ENCODE measurements at regions not wholly inside any gene's neighbourhood (a gene's known extent, or its start where the extent isn't known, plus 50 kb on each side); places are given as distances from the start of the nearest gene placed in this dataset.

- no peak overlapping the region for H3K4me3 ChIP-seq (ENCODE audit: low read depth, low read length)
- H3K27me3 ChIP-seq (ENCODE audit: control insufficient read depth, insufficient read depth, low read length): no peaks in the 10 kb centered on the region
- DNase-seq (ENCODE audit: low read depth): no peak
- H3K36me3 ChIP-seq (ENCODE audit: control insufficient read depth, insufficient read depth, low read length): no peaks in the 10 kb centered on the region
- TF ChIP-seq CTCF (IDR thresholded peaks at IDR 0.05; ENCODE audit: insufficient read depth, low read length, poor library complexity, severe bottlenecking): no peak
Measured at GRCh38 chr15:61759639-61760038, 300.6 kb downstream of the VPS13C start.

DNA sequence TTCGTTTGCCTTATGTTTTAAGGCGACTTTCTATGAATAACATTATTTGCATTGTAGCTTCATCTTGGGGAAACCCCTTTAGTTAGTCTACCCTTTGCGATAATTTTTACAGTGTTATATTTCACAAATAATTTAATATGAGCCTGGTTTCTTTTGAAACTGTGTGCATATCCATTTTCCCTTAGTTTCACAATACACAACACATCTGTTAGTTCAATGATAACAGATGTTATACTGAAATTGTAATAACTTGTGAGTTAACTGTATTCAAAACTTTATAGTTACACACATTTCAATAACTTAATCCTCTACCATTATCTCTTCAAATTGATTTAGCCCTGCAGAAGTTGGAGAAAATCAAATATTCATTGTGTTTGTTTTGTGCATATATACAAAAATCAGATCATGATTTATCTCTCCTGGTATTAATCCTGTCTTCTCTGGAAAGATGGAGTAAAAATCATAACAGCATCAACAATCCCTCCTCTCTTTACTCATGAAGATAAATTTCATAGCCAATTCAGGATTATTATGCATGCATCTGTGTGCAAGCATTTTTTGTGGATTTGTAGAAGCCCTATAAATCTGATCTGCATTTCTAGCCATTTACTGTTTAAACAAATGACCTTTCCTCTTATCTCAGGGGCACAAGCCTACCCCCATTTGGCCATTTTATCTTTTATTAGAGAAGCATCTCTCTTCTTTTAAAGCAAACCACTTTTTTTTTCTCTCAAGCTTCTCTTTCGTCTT lies 304.0 kb downstream of the VPS13C start:
- no peaks in the 10 kb centered on the region for H3K27me3 ChIP-seq (ENCODE audit: control insufficient read depth, insufficient read depth, low read length)
- H3K36me3 ChIP-seq (ENCODE audit: control insufficient read depth, insufficient read depth, low read length): no peaks in the 10 kb centered on the region
- H3K4me3 ChIP-seq (ENCODE audit: low read depth, low read length): no peak overlapping the region
- no peak for DNase-seq (ENCODE audit: low read depth)
- TF ChIP-seq CTCF (IDR thresholded peaks at IDR 0.05; ENCODE audit: insufficient read depth, low read length, poor library complexity, severe bottlenecking): no peak

- Histone ChIP-seq H3K27me3 (ENCODE audit: control insufficient read depth, insufficient read depth, low read length) (peaks cover 6% of the 10 kb centered on the region), H3K4me3 (ENCODE audit: low read depth, low read length) (no peak overlapping the region), H3K36me3 (ENCODE audit: control insufficient read depth, insufficient read depth, low read length) (no peaks in the 10 kb centered on the region)
- TF ChIP-seq CTCF (IDR thresholded peaks at IDR 0.05; ENCODE audit: insufficient read depth, low read length, poor library complexity, severe bottlenecking): no peak
- no peak for DNase-seq (ENCODE audit: low read depth)
Measured at GRCh38 chr15:61755467-61755866, 304.8 kb downstream of the VPS13C start.

GRCh38 chr15:61753018-61753710 lies 307.1 kb downstream of the VPS13C start:
- H3K4me3 ChIP-seq (ENCODE audit: low read depth, low read length): no peak overlapping the region
- no peaks in the 10 kb centered on the region for H3K36me3 ChIP-seq (ENCODE audit: control insufficient read depth, insufficient read depth, low read length)
- no peak for TF ChIP-seq CTCF (IDR thresholded peaks at IDR 0.05; ENCODE audit: insufficient read depth, low read length, poor library complexity, severe bottlenecking)
- peaks cover 10% of the 10 kb centered on the region for H3K27me3 ChIP-seq (ENCODE audit: control insufficient read depth, insufficient read depth, low read length)
- DNase-seq (ENCODE audit: low read depth): no peak

- no peak for TF ChIP-seq CTCF (IDR thresholded peaks at IDR 0.05; ENCODE audit: insufficient read depth, low read length, poor library complexity, severe bottlenecking)
- Histone ChIP-seq H3K4me3 (ENCODE audit: low read depth, low read length) (no peak overlapping the region), H3K27me3 (ENCODE audit: control insufficient read depth, insufficient read depth, low read length) (peaks cover 10% of the 10 kb centered on the region), H3K36me3 (ENCODE audit: control insufficient read depth, insufficient read depth, low read length) (no peaks in the 10 kb centered on the region)
- no peak for DNase-seq (ENCODE audit: low read depth)
Measured at GRCh38 chr15:61752001-61752400, 308.2 kb downstream of the VPS13C start.

Data from kidney epithelial cell (primary cell).